Gastroesophageal sphincter (tissue), 3 donors: ENCODE measurements at regions not wholly inside any gene's neighbourhood (a gene's known extent, or its start where the extent isn't known, plus 50 kb on each side); places are given as distances from the start of the nearest gene placed in this dataset.

Experiments used
- EP300 ChIP-seq: sonication (generic); formaldehyde crosslinking; IDR thresholded peaks from one replicate; pipeline ENCODE4 v1.6.1; 2017; ENCODE audit warnings: antibody characterized with exemption, mild to moderate bottlenecking
- POLR2A ChIP-seq, 2 donors: fragments of 450-650 bp; IDR thresholded peaks; one replicate each; pipeline ENCODE4 v1.6.1; 2017; ENCODE audit warnings: antibody characterized with exemption in 2 of 2, mild to moderate bottlenecking in 2 of 2, moderate library complexity in 1 of 2
- POLR2AphosphoS5 ChIP-seq: sonication (generic); formaldehyde crosslinking; IDR thresholded peaks from one replicate; pipeline ENCODE4 v1.6.1; 2017; ENCODE audit warnings: antibody characterized with exemption
- TF ChIP-seq, protein P1 (sequence below), 4 experiments: fragments of 200-600 bp in 2 of 4; fragments of 450-650 bp in 2 of 4; sonication (generic) in 1 of 4; IDR thresholded peaks; one replicate each; pipeline ENCODE4 v1.5.1; 2017 to 2019; ENCODE audit warnings: antibody characterized with exemption in 4 of 4, mild to moderate bottlenecking in 2 of 4, moderate library complexity in 2 of 4

DNA sequence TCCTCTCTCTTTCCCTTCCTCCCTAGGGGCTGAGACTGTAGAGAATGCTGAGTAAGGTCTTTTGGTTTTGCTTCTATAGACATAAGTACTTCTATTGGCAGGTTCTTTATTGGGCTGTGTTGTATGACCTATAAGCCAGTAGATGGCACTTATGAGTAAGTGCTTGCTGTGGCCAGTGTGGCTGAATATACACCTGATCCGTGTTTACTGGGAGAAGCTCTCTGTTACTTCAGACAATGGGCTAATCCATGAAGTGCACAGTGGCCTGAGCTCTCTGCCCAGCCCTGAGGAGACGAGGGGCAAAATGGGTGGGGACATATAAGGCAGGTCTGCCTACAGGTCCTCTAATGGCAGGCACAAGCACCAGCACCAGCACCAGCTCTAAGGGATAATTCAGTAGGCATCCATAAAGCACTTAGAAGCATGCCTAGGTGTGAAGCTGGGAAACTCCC is 610.3 kb downstream of the RNF144B start:
- TF ChIP-seq, protein P1, sequence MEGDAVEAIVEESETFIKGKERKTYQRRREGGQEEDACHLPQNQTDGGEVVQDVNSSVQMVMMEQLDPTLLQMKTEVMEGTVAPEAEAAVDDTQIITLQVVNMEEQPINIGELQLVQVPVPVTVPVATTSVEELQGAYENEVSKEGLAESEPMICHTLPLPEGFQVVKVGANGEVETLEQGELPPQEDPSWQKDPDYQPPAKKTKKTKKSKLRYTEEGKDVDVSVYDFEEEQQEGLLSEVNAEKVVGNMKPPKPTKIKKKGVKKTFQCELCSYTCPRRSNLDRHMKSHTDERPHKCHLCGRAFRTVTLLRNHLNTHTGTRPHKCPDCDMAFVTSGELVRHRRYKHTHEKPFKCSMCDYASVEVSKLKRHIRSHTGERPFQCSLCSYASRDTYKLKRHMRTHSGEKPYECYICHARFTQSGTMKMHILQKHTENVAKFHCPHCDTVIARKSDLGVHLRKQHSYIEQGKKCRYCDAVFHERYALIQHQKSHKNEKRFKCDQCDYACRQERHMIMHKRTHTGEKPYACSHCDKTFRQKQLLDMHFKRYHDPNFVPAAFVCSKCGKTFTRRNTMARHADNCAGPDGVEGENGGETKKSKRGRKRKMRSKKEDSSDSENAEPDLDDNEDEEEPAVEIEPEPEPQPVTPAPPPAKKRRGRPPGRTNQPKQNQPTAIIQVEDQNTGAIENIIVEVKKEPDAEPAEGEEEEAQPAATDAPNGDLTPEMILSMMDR (IDR thresholded peaks at IDR 0.05), result peak; percentile 17 to 56 (median 32)
- TF ChIP-seq POLR2A (IDR thresholded peaks at IDR 0.05), result no peak
- no peak for TF ChIP-seq POLR2AphosphoS5
- TF ChIP-seq EP300, result no peak
